ENCODE measurements at regions not wholly inside any gene's neighbourhood (a gene's known extent, or its start where the extent isn't known, plus 50 kb on each side); places are given as distances from the start of the nearest gene placed in this dataset.

DNA sequence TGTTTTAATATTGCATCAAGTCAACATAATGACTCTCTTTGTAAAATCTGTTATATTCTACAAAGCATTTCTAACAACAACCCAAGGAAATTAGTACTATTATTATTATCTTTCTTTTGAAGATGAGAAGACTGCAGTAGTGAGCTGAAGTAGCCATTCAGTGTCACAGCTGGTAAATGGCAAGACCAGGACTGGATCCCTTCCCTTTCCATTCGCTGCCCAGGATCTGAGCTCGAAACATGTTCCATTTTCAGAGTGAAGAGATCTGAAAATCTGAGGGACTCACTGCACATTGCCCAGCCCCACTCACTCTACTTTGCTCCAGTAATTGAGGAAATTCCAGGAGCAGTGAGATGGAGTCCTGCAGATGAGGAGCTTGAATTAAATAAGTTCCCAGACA lies 240.0 kb upstream of the BLID start:
- Histone ChIP-seq H3K23ac (ENCODE audit: insufficient read length) (no peak overlapping the region), H3K23me2 (ENCODE audit: low read depth, low read length) (no peaks in the 10 kb centered on the region), H3K36me3 (ENCODE audit: control insufficient read depth in 2 of 4, insufficient read depth in 4 of 4, low read length in 3 of 4) (no peaks in the 10 kb centered on the region), H2BK120ac (replicated peaks; ENCODE audit: low read depth, low read length) (no peak overlapping the region), H4K91ac (replicated peaks; ENCODE audit: insufficient read length, low read length) (no peak overlapping the region), H3K56ac (replicated peaks; ENCODE audit: insufficient read length, low read depth, low read length) (no peak overlapping the region), H4K20me1 (replicated peaks in 1 of 2; ENCODE audit: control insufficient read depth in 1 of 2, insufficient read depth in 2 of 2, low read length in 2 of 2) (no peaks in the 10 kb centered on the region), H3K79me2 (ENCODE audit: control insufficient read depth in 1 of 2, insufficient read depth in 2 of 2, low read length in 2 of 2) (no peaks in the 10 kb centered on the region), H2AFZ (ENCODE audit: low read length) (no peak overlapping the region), H3K4ac (replicated peaks; ENCODE audit: insufficient read length, low read depth, low read length) (no peak overlapping the region), H3K4me2 (ENCODE audit: insufficient read depth in 1 of 2, low read depth in 2 of 2, low read length in 2 of 2) (no peak overlapping the region), H3K18ac (ENCODE audit: extremely low read depth, low read length) (no peak overlapping the region), H3K9me3 (ENCODE audit: insufficient read depth in 2 of 2, low read depth in 1 of 2, low read length in 1 of 2) (no peaks in the 10 kb centered on the region), H3K4me1 (replicated peaks in 1 of 4; ENCODE audit: control insufficient read depth in 3 of 4, insufficient read depth in 4 of 4, low read length in 3 of 4) (peaks cover 0 to 3% (median 0%) of the 10 kb centered on the region in 4 experiments; a peak in 1 of 7 replicates), H3K27ac (ENCODE audit: low read depth, low read length) (no peak overlapping the region), H2BK20ac (ENCODE audit: low read length) (no peak overlapping the region), H3K14ac (ENCODE audit: insufficient read length) (no peak overlapping the region), H3K27me3 (replicated peaks in 1 of 4; ENCODE audit: control insufficient read depth in 3 of 4, extremely low read depth in 1 of 4, insufficient read depth in 3 of 4, low read length in 3 of 4) (no peaks in the 10 kb centered on the region), H3K9ac (replicated peaks in 1 of 4; ENCODE audit: extremely low read depth in 1 of 4, low read depth in 3 of 4, low read length in 3 of 4) (no peak overlapping the region), H4K5ac (ENCODE audit: insufficient read length, low read depth, low read length) (no peak overlapping the region), H2BK5ac (ENCODE audit: low read depth, low read length) (no peak overlapping the region), H3K79me1 (ENCODE audit: low read depth, low read length) (no peaks in the 10 kb centered on the region), H4K8ac (ENCODE audit: extremely low read depth, insufficient read depth, low read length) (no peak overlapping the region), H2AK5ac (ENCODE audit: low read depth, low read length) (no peak overlapping the region), H2BK15ac (ENCODE audit: low read length) (no peak overlapping the region), H3K4me3 (ENCODE audit: extremely low read depth in 1 of 4, insufficient read depth in 2 of 4, low read depth in 3 of 4, low read length in 4 of 4) (no peak overlapping the region), H2BK12ac (ENCODE audit: low read depth, low read length) (no peak overlapping the region)
- no peak for TF ChIP-seq SP1 (IDR thresholded peaks at IDR 0.05; ENCODE audit: low read depth, low read length)
- TF ChIP-seq CTBP2 (IDR thresholded peaks at IDR 0.05; ENCODE audit: borderline replicate concordance, insufficient read depth, insufficient read length, low read length): no peak
- TF ChIP-seq POU5F1 (IDR thresholded peaks at IDR 0.05; ENCODE audit: low read depth, low read length): no peak
- TF ChIP-seq HDAC6 (IDR thresholded peaks at IDR 0.05; ENCODE audit: low read depth, low read length): no peak
- no peak for TF ChIP-seq YY1 (IDR thresholded peaks at IDR 0.05; ENCODE audit: low read depth, low read length)
- no peak for TF ChIP-seq SIX5 (IDR thresholded peaks at IDR 0.05; ENCODE audit: low read depth, low read length)
- TF ChIP-seq, protein P1, sequence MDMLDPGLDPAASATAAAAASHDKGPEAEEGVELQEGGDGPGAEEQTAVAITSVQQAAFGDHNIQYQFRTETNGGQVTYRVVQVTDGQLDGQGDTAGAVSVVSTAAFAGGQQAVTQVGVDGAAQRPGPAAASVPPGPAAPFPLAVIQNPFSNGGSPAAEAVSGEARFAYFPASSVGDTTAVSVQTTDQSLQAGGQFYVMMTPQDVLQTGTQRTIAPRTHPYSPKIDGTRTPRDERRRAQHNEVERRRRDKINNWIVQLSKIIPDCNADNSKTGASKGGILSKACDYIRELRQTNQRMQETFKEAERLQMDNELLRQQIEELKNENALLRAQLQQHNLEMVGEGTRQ (IDR thresholded peaks at IDR 0.05; ENCODE audit: low read length): no peak
- no peak for TF ChIP-seq POLR2A (IDR thresholded peaks at IDR 0.05; ENCODE audit: control extremely low read depth in 1 of 2, low read depth in 2 of 2, low read length in 2 of 2)
- no peak for TF ChIP-seq RNF2 (IDR thresholded peaks at IDR 0.05; ENCODE audit: borderline replicate concordance, low read depth, low read length, missing control alignments, poor library complexity, severe bottlenecking)
- no peak for TF ChIP-seq RFX5 (IDR thresholded peaks at IDR 0.05; ENCODE audit: borderline replicate concordance, low read depth, low read length)
- TF ChIP-seq EP300 (IDR thresholded peaks at IDR 0.05; ENCODE audit: borderline replicate concordance in 1 of 2, low read depth in 2 of 2, low read length in 2 of 2): no peak
- FAIRE-seq (no peak), DNase-seq (ENCODE audit: low read depth in 1 of 2, low spot score in 2 of 2) (no peak)
- CTCF ChIA-PET (ENCODE audit: partially characterized antibody): interaction anchor here (0.9 to 1.9 kb wide), 3 partner anchors 14 to 701 kb away, joined by 3 to 5 read pairs (median 4); no protein-coding TSS in a partner anchor
- WGBS, 2 experiments (ENCODE audit: extremely low coverage in 1 of 2, insufficient coverage in 1 of 2, insufficient read length in 1 of 2, insufficient replicate concordance in 2 of 2, low coverage in 1 of 2, low lambda C conversion rate in 2 of 2, missing lambda C conversion rate in 1 of 2): 95% methylated on average over 2 of the region's 2 CpGs; no CpG with 5 or more reads in 1 of the 2 experiments
- POLR2A ChIA-PET (ENCODE audit: partially characterized antibody): no interaction called here

All from H1 (cell line).